Peyer's patch (tissue), 4 donors: ENCODE measurements at regions not wholly inside any gene's neighbourhood (a gene's known extent, or its start where the extent isn't known, plus 50 kb on each side); places are given as distances from the start of the nearest gene placed in this dataset.
"Not testable (repeated sequence)": the region's sequence is repeated elsewhere in the genome, so short reads cannot be mapped to it uniquely, and the experiment has no call there.

Experiments used
- CTCF ChIP-seq, 6 experiments: fragments of 450-650 bp in 4 of 6; fragments of 200-600 bp in 2 of 6; sonication (generic) in 1 of 6; IDR thresholded peaks; one replicate each; pipeline ENCODE4 v1.5.1; 2017 to 2019; ENCODE audit warnings: antibody characterized with exemption in 6 of 6, mild to moderate bottlenecking in 3 of 6, moderate library complexity in 1 of 6
- POLR2A ChIP-seq, 2 donors: fragments of 450-650 bp; IDR thresholded peaks; one replicate each; pipeline ENCODE4 v1.5.1; 2017; ENCODE audit warnings: antibody characterized with exemption in 2 of 2, mild to moderate bottlenecking in 2 of 2, moderate library complexity in 2 of 2

DNA sequence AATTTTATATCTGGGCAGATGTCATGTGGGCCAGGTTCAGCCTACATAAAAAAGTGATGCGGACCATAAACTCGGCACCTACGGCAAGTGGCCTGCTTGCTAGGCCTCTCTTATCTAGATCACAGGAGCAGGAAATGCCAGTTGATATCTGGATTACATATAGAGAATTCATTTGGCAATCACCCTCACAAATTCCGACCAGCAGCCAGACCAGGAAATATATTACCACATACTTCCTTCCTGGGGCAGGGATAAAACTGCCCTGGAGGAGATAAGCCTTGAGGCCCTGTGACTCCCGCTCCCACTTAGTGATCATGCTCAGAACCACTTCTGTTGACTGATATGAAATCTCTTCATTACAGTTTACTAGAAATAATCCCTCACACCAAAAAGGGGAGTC is 282.4 kb upstream of the FRG1 start:
- TF ChIP-seq CTCF, POLR2A (IDR thresholded peaks at IDR 0.05): not testable (repeated sequence)
